ENCODE measurements at regions not wholly inside any gene's neighbourhood (a gene's known extent, or its start where the extent isn't known, plus 50 kb on each side); places are given as distances from the start of the nearest gene placed in this dataset.

GRCh38 chr2:59733970-59734369, 819.5 kb downstream of the BCL11A start:
- DNase-seq (ENCODE audit: low spot score): no peak

GRCh38 chr2:59733567-59733930, 819.9 kb downstream of the BCL11A start:
- DNase-seq (ENCODE audit: low spot score): no peak

GRCh38 chr2:59732871-59733566, 820.4 kb downstream of the BCL11A start:
- no peak for DNase-seq (ENCODE audit: low spot score)

GRCh38 chr2:59727121-59727590, 826.3 kb downstream of the BCL11A start:
- DNase-seq (ENCODE audit: low spot score): no peak

GRCh38 chr2:59726228-59727120, 827.0 kb downstream of the BCL11A start:
- DNase-seq (ENCODE audit: low spot score): no peak

GRCh38 chr2:59724746-59725145, 828.7 kb downstream of the BCL11A start:
- DNase-seq (ENCODE audit: low spot score): no peak

GRCh38 chr2:59720296-59720866, 833.1 kb downstream of the BCL11A start:
- no peak for DNase-seq (ENCODE audit: low spot score)

GRCh38 chr2:59713577-59713976, 839.9 kb downstream of the BCL11A start:
- no peak for DNase-seq (ENCODE audit: low spot score)

- no peak for DNase-seq (ENCODE audit: low spot score)
Observed at GRCh38 chr2:59711121-59711520, 842.3 kb downstream of the BCL11A start.

- DNase-seq (ENCODE audit: low spot score): no peak
Observed at GRCh38 chr2:59706729-59707128, 846.7 kb downstream of the BCL11A start.

- DNase-seq (ENCODE audit: low spot score): no peak
Observed at GRCh38 chr2:59703796-59704195, 849.7 kb downstream of the BCL11A start.

GRCh38 chr2:59702026-59702425, 851.4 kb downstream of the BCL11A start:
- DNase-seq (ENCODE audit: low spot score): no peak

- no peak for DNase-seq (ENCODE audit: low spot score)
Observed at GRCh38 chr2:59701271-59701994, 852.0 kb downstream of the BCL11A start.

- DNase-seq (ENCODE audit: low spot score): no peak
Observed at GRCh38 chr2:59694176-59694575, 859.3 kb downstream of the BCL11A start.

GRCh38 chr2:59693231-59693959, 860.1 kb downstream of the BCL11A start:
- no peak for DNase-seq (ENCODE audit: low spot score)

- no peak for DNase-seq (ENCODE audit: low spot score)
Observed at GRCh38 chr2:59691518-59692190, 861.8 kb downstream of the BCL11A start.

- DNase-seq (ENCODE audit: low spot score): no peak
Observed at GRCh38 chr2:59690849-59691248, 862.6 kb downstream of the BCL11A start.

- DNase-seq (ENCODE audit: low spot score): no peak
Observed at GRCh38 chr2:59684771-59685166, 868.7 kb downstream of the BCL11A start.

- DNase-seq (ENCODE audit: low spot score): no peak
Observed at GRCh38 chr2:59684116-59684770, 869.2 kb downstream of the BCL11A start.

GRCh38 chr2:59680863-59681262, 872.6 kb downstream of the BCL11A start:
- DNase-seq (ENCODE audit: low spot score): no peak
